Frontal cortex (tissue), 3 donors: ENCODE measurements at regions not wholly inside any gene's neighbourhood (a gene's known extent, or its start where the extent isn't known, plus 50 kb on each side); places are given as distances from the start of the nearest gene placed in this dataset.
A peak's percentile ranks its signal among the peaks of the same experiment; 100 is the strongest.
"Not testable (repeated sequence)": the region's sequence is repeated elsewhere in the genome, so short reads cannot be mapped to it uniquely, and the experiment has no call there.

ENCODE experiments used
- DNase-seq, 2 donors: peaks; one replicate each; pipeline ENCODE4 v3.0.0; 2012; ENCODE audit warnings: low spot score in 2 of 2
- FAIRE-seq: peaks from 2 replicates; lab custom pipeline; 2012; peaks lifted over from hg19 to GRCh38; lab: Jason Lieb, UNC
- donor health status: control.
- donor health status: control.
- donor health status: control.

GRCh38 chr9:89670114-89670513 is 65.3 kb downstream of the GADD45G start:
- no peak for FAIRE-seq
- no peak for DNase-seq

- DNase-seq (no peak), FAIRE-seq (no peak)
Measured at GRCh38 chr9:89670801-89671434, 66.1 kb downstream of the GADD45G start.

- no peak for FAIRE-seq
- DNase-seq, result no peak
Measured at GRCh38 chr9:89674667-89675057, 69.8 kb downstream of the GADD45G start.

- peak in 1 of 2 donors; percentile 70 for DNase-seq
- FAIRE-seq, result no peak
Measured at GRCh38 chr9:89675058-89675742, 70.4 kb downstream of the GADD45G start.

- no peak for FAIRE-seq
- DNase-seq, result no peak
Measured at GRCh38 chr9:89676281-89676680, 71.5 kb downstream of the GADD45G start.

GRCh38 chr9:89677702-89678395 is 73.0 kb downstream of the GADD45G start:
- no peak for FAIRE-seq
- DNase-seq, result no peak

- FAIRE-seq, result no peak
- no peak for DNase-seq
Measured at GRCh38 chr9:89678396-89679015, 73.7 kb downstream of the GADD45G start.

GRCh38 chr9:89679016-89679415 is 74.2 kb downstream of the GADD45G start:
- no peak for DNase-seq
- FAIRE-seq, result no peak

- FAIRE-seq (no peak), DNase-seq (no peak)
Measured at GRCh38 chr9:89679581-89679980, 74.8 kb downstream of the GADD45G start.

GRCh38 chr9:89680547-89681467 is 76.0 kb downstream of the GADD45G start:
- DNase-seq (no peak), FAIRE-seq (no peak)

GRCh38 chr9:89681468-89681859 is 76.7 kb downstream of the GADD45G start:
- FAIRE-seq, result not testable (repeated sequence)

GRCh38 chr9:89683626-89684025 is 78.8 kb downstream of the GADD45G start:
- FAIRE-seq, result no peak

More at GRCh38 chr9:89681468-89681859, 76.7 kb downstream of the GADD45G start:
- DNase-seq, result not testable (repeated sequence)

GRCh38 chr9:89684218-89684617 is 79.4 kb downstream of the GADD45G start:
- DNase-seq (no peak), FAIRE-seq (no peak)

More at GRCh38 chr9:89683626-89684025, 78.8 kb downstream of the GADD45G start:
- no peak for DNase-seq

- no peak for FAIRE-seq
- DNase-seq, result no peak
Measured at GRCh38 chr9:89684912-89685636, 80.3 kb downstream of the GADD45G start.

GRCh38 chr9:89685698-89686097 is 80.9 kb downstream of the GADD45G start:
- DNase-seq (no peak), FAIRE-seq (no peak)

GRCh38 chr9:89686126-89686525 is 81.3 kb downstream of the GADD45G start:
- FAIRE-seq (no peak), DNase-seq (no peak)

- FAIRE-seq (no peak), DNase-seq (no peak)
Measured at GRCh38 chr9:89686621-89687020, 81.8 kb downstream of the GADD45G start.

- DNase-seq (no peak), FAIRE-seq (no peak)
Measured at GRCh38 chr9:89687188-89687587, 82.4 kb downstream of the GADD45G start.

GRCh38 chr9:89687848-89688247 is 83.0 kb downstream of the GADD45G start:
- DNase-seq (no peak), FAIRE-seq (no peak)
